B cell (primary cell): ENCODE measurements at regions not wholly inside any gene's neighbourhood (a gene's known extent, or its start where the extent isn't known, plus 50 kb on each side); places are given as distances from the start of the nearest gene placed in this dataset.

Experiments
- ATAC-seq: fragments of 200-7000 bp; cut with Tn5 transposase; one replicate; pipeline ENCODE4 v1.10.0; 2021; ENCODE audit warnings: low read depth, mild to moderate bottlenecking, moderate number of reproducible peaks, moderate library complexity
- CTCF ChIA-PET: fragments of 350-600 bp; sonication (Branson Sonifier 250); formaldehyde crosslinking; loops from one replicate; lab custom pipeline; 2021; ENCODE audit warnings: antibody characterized with exemption, inconsistent platforms; lab: Charles Lee
- POLR2A ChIA-PET: fragments of 350-600 bp; sonication (Branson Sonifier 250); formaldehyde crosslinking; loops from one replicate; lab custom pipeline; 2021; ENCODE audit warnings: antibody characterized with exemption; lab: Charles Lee
- DNase-seq: peaks from one replicate; pipeline ENCODE4 v3.0.0; 2013
- H2AFZ ChIP-seq: 2 replicates; pipeline ENCODE4 v1.6.1; 2012; ENCODE audit warnings: mild to moderate bottlenecking, low read depth, low read length; ENCODE audit not compliant: insufficient read depth, poor library complexity, severe bottlenecking
- H3K27ac ChIP-seq, 2 donors: 1 replicate in 1 of 2; 2 replicates in 1 of 2; pipeline ENCODE4 v1.5.1; 2012 to 2013; ENCODE audit warnings: low read length in 2 of 2, mild to moderate bottlenecking in 2 of 2, moderate library complexity in 1 of 2
- H3K27me3 ChIP-seq, 4 experiments: fragments of 200-600 bp in 1 of 4; sonication (generic) in 1 of 4; replicated peaks in 1 of 4; 1 replicate in 2 of 4; 2 replicates in 2 of 4; pipeline versions ENCODE4 v1.6.1 to v1.7.0; 2013 to 2016; ENCODE audit warnings: low read length in 3 of 4, mild to moderate bottlenecking in 2 of 4, mixed read lengths in 1 of 4, moderate library complexity in 1 of 4; ENCODE audit not compliant: insufficient read depth in 4 of 4, control insufficient read depth in 3 of 4; ENCODE audit errors: control extremely low read depth in 1 of 4
- H3K36me3 ChIP-seq, 2 experiments: replicated peaks in 1 of 2; 1 replicate in 1 of 2; 2 replicates in 1 of 2; pipeline versions ENCODE4 v1.6.1 to v1.7.1; 2013; ENCODE audit warnings: low read length in 1 of 2; ENCODE audit not compliant: insufficient read depth in 2 of 2, control insufficient read depth in 1 of 2; ENCODE audit errors: control extremely low read depth in 1 of 2, extremely low read depth in 1 of 2
- H3K4me1 ChIP-seq, 2 donors: fragments of 200-600 bp in 1 of 2; sonication (generic) in 1 of 2; 1 replicate in 1 of 2; 2 replicates in 1 of 2; pipeline versions ENCODE4 v1.5.1 to v1.6.1; 2013 to 2017; ENCODE audit warnings: low read length in 2 of 2; ENCODE audit not compliant: control insufficient read depth in 2 of 2, insufficient read depth in 2 of 2
- H3K4me2 ChIP-seq: replicated peaks from 2 replicates; pipeline ENCODE3; 2012; ENCODE audit warnings: mild to moderate bottlenecking, low read depth, low read length; ENCODE audit not compliant: poor library complexity, severe bottlenecking
- H3K4me3 ChIP-seq, 5 experiments: fragments of 200-600 bp in 1 of 5; sonication (generic) in 1 of 5; 1 replicate in 3 of 5; 2 replicates in 2 of 5; pipeline versions ENCODE4 v1.5.1 to v1.7.0; 2011 to 2016; ENCODE audit warnings: low read length in 4 of 5, mild to moderate bottlenecking in 4 of 5, low read depth in 2 of 5, control low read depth in 1 of 5, moderate library complexity in 1 of 5; ENCODE audit not compliant: insufficient read depth in 1 of 5; ENCODE audit errors: control extremely low read depth in 1 of 5, extremely low read depth in 1 of 5
- H3K79me2 ChIP-seq: fragments of 200-600 bp; sonication (generic); one replicate; pipeline ENCODE4 v1.6.0; 2016; ENCODE audit warnings: low read length; ENCODE audit not compliant: control insufficient read depth, insufficient read depth
- H3K9ac ChIP-seq: fragments of 200-600 bp; sonication (generic); 2 replicates; pipeline ENCODE4 v1.6.1; 2017; ENCODE audit warnings: mild to moderate bottlenecking, low read length, moderate library complexity
- H3K9me3 ChIP-seq, 3 donors: one replicate each; pipeline versions ENCODE4 v1.6.1 to v1.7.1; 2013; ENCODE audit warnings: low read length in 2 of 3; ENCODE audit not compliant: control insufficient read depth in 2 of 3, insufficient read depth in 1 of 3; ENCODE audit errors: control extremely low read depth in 1 of 3
- H4K20me1 ChIP-seq: 2 replicates; pipeline ENCODE4 v1.6.0; 2012; ENCODE audit warnings: mild to moderate bottlenecking, low read length; ENCODE audit not compliant: insufficient read depth, control insufficient read depth, poor library complexity, severe bottlenecking
- H3K27ac Mint-ChIP-seq: one replicate; pipeline ENCODE4 v1.8.0; 2021; ENCODE audit warnings: mixed read lengths
- H3K27me3 Mint-ChIP-seq: one replicate; pipeline ENCODE4 v1.8.0; 2021; ENCODE audit warnings: mixed read lengths
- H3K4me1 Mint-ChIP-seq: one replicate; pipeline ENCODE4 v1.8.0; 2021; ENCODE audit warnings: mixed read lengths
- H3K4me3 Mint-ChIP-seq: one replicate; pipeline ENCODE4 v1.8.0; 2021; ENCODE audit warnings: mixed read lengths
- H3K9me3 Mint-ChIP-seq: one replicate; pipeline ENCODE4 v1.8.0; 2022; ENCODE audit warnings: mixed read lengths; ENCODE audit not compliant: insufficient read depth
- CTCF ChIP-seq: fragments of 200-600 bp; IDR thresholded peaks from one replicate; pipeline ENCODE4 v1.8.0; 2022; ENCODE audit warnings: antibody characterized with exemption, mild to moderate bottlenecking
- EZH2 ChIP-seq: IDR thresholded peaks from 2 replicates; pipeline ENCODE4 v1.6.1; 2012; ENCODE audit warnings: borderline replicate concordance, low read depth, mild to moderate bottlenecking, moderate library complexity, low read length; ENCODE audit not compliant: insufficient read depth, poor library complexity, severe bottlenecking
- WGBS: methylation state at CpG from one replicate; pipeline ENCODE4 v1.1.5; 2013; ENCODE audit warnings: missing lambda C conversion rate; ENCODE audit not compliant: insufficient coverage; 5-methylcytosine and 5-hydroxymethylcytosine counted together
- intact Hi-C: fragments of 100-400 bp; cut with micrococcal nuclease; formaldehyde crosslinking; loops from one replicate; pipeline ENCODE4 v1.10.0; 2022

GRCh38 chr4:147052361-147052760 is 106.7 kb upstream of the TTC29 start:
- WGBS, result no CpG with 5 or more reads among the region's 2 CpGs
- Histone ChIP-seq H3K79me2 (no peaks in the 10 kb centered on the region), H3K27me3 (peaks cover 0 to 23% (median 12%) of the 10 kb centered on the region in 4 experiments), H3K9me3 (peaks cover 0 to 3% (median 0%) of the 10 kb centered on the region in 3 donors), H3K27ac (no peak overlapping the region), H3K4me2 (no peak overlapping the region), H3K4me3 (no peak overlapping the region), H4K20me1 (no peaks in the 10 kb centered on the region), H3K9ac (no peak overlapping the region), H3K36me3 (no peaks in the 10 kb centered on the region), H2AFZ (no peak overlapping the region), H3K4me1 (peaks cover 4 to 5% of the 10 kb centered on the region in 2 donors)
- no peak for TF ChIP-seq EZH2
- no peak for TF ChIP-seq CTCF
- no peak overlapping the region for H3K4me3 Mint-ChIP-seq
- ATAC-seq, result no peak
- ChIA-PET CTCF (no interaction called here), POLR2A (no interaction called here)
- H3K9me3 Mint-ChIP-seq, result no peaks in the 10 kb centered on the region
- intact Hi-C loops, result no loop called here
- H3K4me1 Mint-ChIP-seq, result peaks cover 5% of the 10 kb centered on the region
- H3K27me3 Mint-ChIP-seq, result peaks cover 36% of the 10 kb centered on the region
- H3K27ac Mint-ChIP-seq, result no peak overlapping the region
- no peak for DNase-seq

- peaks cover 25% of the 10 kb centered on the region for H3K27me3 Mint-ChIP-seq
- no peak overlapping the region for H3K27ac Mint-ChIP-seq
- ATAC-seq (no peak), DNase-seq (no peak)
- H3K9me3 Mint-ChIP-seq, result no peaks in the 10 kb centered on the region
- Histone ChIP-seq H3K36me3 (no peaks in the 10 kb centered on the region), H3K79me2 (no peaks in the 10 kb centered on the region), H2AFZ (no peak overlapping the region), H3K27me3 (peaks cover 0 to 16% (median 9%) of the 10 kb centered on the region in 4 experiments), H3K4me3 (no peak overlapping the region), H3K9me3 (no peaks in the 10 kb centered on the region), H3K9ac (no peak overlapping the region), H3K4me1 (peaks cover 12 to 18% of the 10 kb centered on the region in 2 donors), H3K27ac (no peak overlapping the region), H4K20me1 (no peaks in the 10 kb centered on the region), H3K4me2 (no peak overlapping the region)
- peaks cover 19% of the 10 kb centered on the region for H3K4me1 Mint-ChIP-seq
- intact Hi-C loops, result no loop called here
- TF ChIP-seq EZH2, result no peak
- TF ChIP-seq CTCF, result no peak
- H3K4me3 Mint-ChIP-seq, result no peak overlapping the region
- ChIA-PET CTCF (no interaction called here), POLR2A (no interaction called here)
- WGBS, result no CpG with 5 or more reads among the region's 2 CpGs
These were observed 108.7 kb upstream of the TTC29 start for GRCh38 chr4:147054228-147054872.
